Common myeloid progenitor, CD34-positive (primary cell): ENCODE measurements at regions not wholly inside any gene's neighbourhood (a gene's known extent, or its start where the extent isn't known, plus 50 kb on each side); places are given as distances from the start of the nearest gene placed in this dataset.
"Not testable (repeated sequence)": the region's sequence is repeated elsewhere in the genome, so short reads cannot be mapped to it uniquely, and the experiment has no call there.

ENCODE experiments used
- CTCF ChIA-PET: fragments of 350-600 bp; sonication (Branson Sonifier 250); formaldehyde crosslinking; loops from one replicate; lab custom pipeline; 2021; ENCODE audit warnings: antibody characterized with exemption; lab: Charles Lee
- POLR2A ChIA-PET: fragments of 350-600 bp; sonication (Branson Sonifier 250); formaldehyde crosslinking; loops from one replicate; lab custom pipeline; 2021; ENCODE audit warnings: antibody characterized with exemption; lab: Charles Lee
- DNase-seq, 3 donors: peaks; one replicate each; pipeline versions ENCODE4 v3.0.0 to v3.0.0-alpha.2; 2013
- H3K27ac ChIP-seq, 2 experiments: 1 replicate in 1 of 2; 2 replicates in 1 of 2; pipeline ENCODE4 v1.7.0; 2013; ENCODE audit warnings: inconsistent platforms in 2 of 2, low read length in 2 of 2, mild to moderate bottlenecking in 2 of 2, low read depth in 1 of 2, moderate library complexity in 1 of 2; ENCODE audit not compliant: severe bottlenecking in 2 of 2, insufficient read depth in 1 of 2, poor library complexity in 1 of 2
- H3K27me3 ChIP-seq, 5 experiments: replicated peaks in 2 of 5; 1 replicate in 3 of 5; 2 replicates in 2 of 5; pipeline versions ENCODE4 v1.6.1 to v1.7.0; 2013; ENCODE audit warnings: low read length in 4 of 5, mild to moderate bottlenecking in 2 of 5, moderate library complexity in 2 of 5, inconsistent platforms in 1 of 5; ENCODE audit not compliant: insufficient read depth in 5 of 5, control insufficient read depth in 4 of 5
- H3K36me3 ChIP-seq, 4 experiments: 1 replicate in 2 of 4; 2 replicates in 2 of 4; pipeline versions ENCODE4 v1.6.1 to v1.7.0; 2013; ENCODE audit warnings: low read length in 3 of 4, control low read depth in 1 of 4, mild to moderate bottlenecking in 1 of 4; ENCODE audit not compliant: control insufficient read depth in 4 of 4, insufficient read depth in 4 of 4
- H3K4me1 ChIP-seq, 4 experiments: 1 replicate in 3 of 4; 2 replicates in 1 of 4; pipeline versions ENCODE4 v1.6.1 to v1.7.1; 2013; ENCODE audit warnings: low read length in 3 of 4, mild to moderate bottlenecking in 3 of 4, control low read depth in 1 of 4, inconsistent platforms in 1 of 4, moderate library complexity in 1 of 4; ENCODE audit not compliant: control insufficient read depth in 4 of 4, insufficient read depth in 4 of 4; ENCODE audit errors: control extremely low read depth in 1 of 4
- H3K4me3 ChIP-seq, 7 experiments: 1 replicate in 4 of 7; 2 replicates in 3 of 7; pipeline versions ENCODE4 v1.5.1 to v1.7.0; 2013; ENCODE audit warnings: mild to moderate bottlenecking in 7 of 7, low read length in 6 of 7, moderate library complexity in 6 of 7, inconsistent platforms in 2 of 7, low read depth in 2 of 7, control low read depth in 1 of 7; ENCODE audit not compliant: insufficient read depth in 4 of 7, control insufficient read depth in 1 of 7; ENCODE audit errors: extremely low read depth in 1 of 7
- H3K9me3 ChIP-seq, 5 experiments: 1 replicate in 4 of 5; 2 replicates in 1 of 5; pipeline versions ENCODE4 v1.6.1 to v1.7.1; 2013; ENCODE audit warnings: low read length in 4 of 5, mild to moderate bottlenecking in 2 of 5, inconsistent platforms in 1 of 5, low read depth in 1 of 5, moderate library complexity in 1 of 5; ENCODE audit not compliant: control insufficient read depth in 4 of 5, insufficient read depth in 2 of 5; ENCODE audit errors: control extremely low read depth in 1 of 5
- WGBS: methylation state at CpG from one replicate; pipeline ENCODE4 v1.1.5; 2013; ENCODE audit not compliant: insufficient coverage; 5-methylcytosine and 5-hydroxymethylcytosine counted together

DNA sequence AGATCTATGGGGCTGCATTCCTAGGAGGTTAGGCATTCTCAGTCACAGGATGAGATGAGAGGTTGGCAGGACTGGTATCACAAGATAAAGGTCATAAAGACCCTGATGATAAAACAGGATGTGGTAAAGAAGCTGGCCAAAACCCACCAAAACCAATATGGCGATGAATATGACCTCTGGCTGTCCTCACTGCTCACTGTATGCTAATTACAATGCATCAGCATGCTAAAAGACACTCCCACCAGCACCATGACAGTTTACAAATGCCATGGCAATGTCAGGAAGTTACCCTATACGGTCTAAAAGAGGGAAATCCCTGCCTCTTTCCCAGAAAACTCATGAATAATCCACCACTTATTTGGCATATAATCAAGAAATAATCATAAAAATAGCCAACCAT, 138.8 kb upstream of the NBPF19 start:
- H3K4me1 ChIP-seq, CTCF ChIA-PET, H3K27ac ChIP-seq, H3K36me3 ChIP-seq, H3K9me3 ChIP-seq, H3K27me3 ChIP-seq, DNase-seq, POLR2A ChIA-PET, H3K4me3 ChIP-seq: not testable (repeated sequence)
- WGBS, result no CpG with 5 or more reads among the region's 2 CpGs

DNA sequence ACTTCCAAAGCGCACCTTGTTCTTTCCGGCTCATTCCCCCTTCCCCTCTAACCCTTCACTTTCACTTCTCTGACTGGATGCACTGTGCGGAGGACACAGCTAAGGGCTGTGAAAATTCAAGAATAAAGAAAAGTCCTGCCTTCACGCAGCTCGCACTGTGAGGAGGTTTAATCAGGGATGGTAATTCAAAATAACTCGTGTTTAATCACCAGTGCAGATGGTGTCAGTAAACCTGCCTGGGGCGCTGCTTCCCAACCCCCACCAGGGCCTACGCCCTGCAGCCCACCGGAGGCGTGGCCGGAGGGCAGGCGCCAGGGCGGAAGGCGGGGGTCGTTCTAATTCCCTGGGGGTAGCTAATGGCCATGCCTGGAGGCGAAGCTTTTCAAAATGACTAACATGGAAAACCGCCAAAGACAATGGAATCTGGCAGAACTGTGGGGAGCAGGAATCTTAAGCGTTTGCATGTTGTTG, 136.6 kb upstream of the NBPF19 start:
- DNase-seq, POLR2A ChIA-PET, CTCF ChIA-PET, H3K27ac ChIP-seq, H3K4me1 ChIP-seq, H3K4me3 ChIP-seq, H3K27me3 ChIP-seq, H3K36me3 ChIP-seq, H3K9me3 ChIP-seq: not testable (repeated sequence)
- WGBS, result no CpG with 5 or more reads among the region's 18 CpGs

DNA sequence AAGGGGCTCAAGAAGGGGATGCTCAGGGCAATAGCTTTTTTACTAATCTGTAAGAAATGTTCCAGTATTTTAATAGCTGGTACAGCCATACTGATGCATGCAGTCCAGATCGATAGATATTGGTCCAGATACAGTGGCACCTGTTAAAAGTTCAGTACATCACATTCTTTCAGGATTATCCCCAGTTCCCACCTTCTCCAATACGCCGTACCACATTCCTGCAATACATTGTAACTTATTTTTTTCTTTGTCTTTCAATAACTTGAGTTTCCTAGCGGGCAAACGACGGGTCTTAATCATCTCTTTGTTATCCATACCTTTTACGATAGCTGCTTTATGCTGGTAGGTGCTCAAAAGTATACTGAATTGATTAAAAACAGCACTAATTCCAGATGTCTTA, 136.1 kb upstream of the NBPF19 start:
- H3K9me3 ChIP-seq, DNase-seq, H3K36me3 ChIP-seq, POLR2A ChIA-PET, CTCF ChIA-PET, H3K4me1 ChIP-seq, H3K27me3 ChIP-seq, H3K27ac ChIP-seq, H3K4me3 ChIP-seq: not testable (repeated sequence)
- no CpG with 5 or more reads among the region's 7 CpGs for WGBS

DNA sequence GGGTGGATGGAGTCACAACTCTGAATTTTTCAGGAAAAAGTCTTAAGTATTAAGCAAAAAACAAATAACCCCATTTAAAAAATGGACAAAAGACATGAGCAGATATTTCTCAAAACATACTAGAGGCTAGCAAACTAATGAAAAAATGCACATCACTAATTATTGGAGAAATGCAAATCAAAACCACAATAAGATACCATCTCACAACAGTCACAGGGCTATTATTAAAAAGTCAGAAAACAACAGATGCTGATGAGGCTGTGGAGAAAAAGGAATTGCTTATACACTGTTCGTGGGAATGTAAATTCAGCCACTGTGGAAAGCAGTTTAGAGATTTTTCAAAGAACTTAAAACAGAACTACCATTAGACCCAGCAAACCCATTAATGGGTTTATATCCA, 125.4 kb upstream of the NBPF19 start:
- POLR2A ChIA-PET, H3K27ac ChIP-seq, H3K27me3 ChIP-seq, H3K36me3 ChIP-seq, CTCF ChIA-PET, H3K4me1 ChIP-seq, H3K9me3 ChIP-seq, H3K4me3 ChIP-seq, DNase-seq: not testable (repeated sequence)
- WGBS, result no CpG with 5 or more reads among the region's 1 CpG

DNA sequence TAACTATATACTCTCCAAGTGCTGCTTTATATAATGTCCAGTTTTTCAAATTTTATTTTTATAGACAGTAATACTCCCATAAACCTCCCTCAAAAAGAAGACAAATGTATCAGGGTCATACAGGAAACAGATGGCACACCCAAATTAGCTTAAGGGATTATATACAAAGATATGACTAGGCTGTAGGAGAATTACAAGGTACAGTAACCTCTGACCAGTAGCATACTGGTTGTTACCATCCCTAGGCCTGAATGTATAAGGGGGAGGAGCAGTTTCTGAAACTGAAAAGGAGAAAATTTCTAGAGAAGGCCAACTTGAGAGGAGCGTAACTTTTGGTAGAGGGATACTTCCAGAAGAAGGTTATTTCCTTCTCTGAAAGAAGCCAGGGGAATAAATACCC, 122.6 kb upstream of the NBPF19 start:
- H3K4me3 ChIP-seq, H3K27me3 ChIP-seq, H3K9me3 ChIP-seq, H3K27ac ChIP-seq, DNase-seq, H3K4me1 ChIP-seq, H3K36me3 ChIP-seq, CTCF ChIA-PET, POLR2A ChIA-PET: not testable (repeated sequence)
- WGBS, result no CpG with 5 or more reads among the region's 1 CpG

DNA sequence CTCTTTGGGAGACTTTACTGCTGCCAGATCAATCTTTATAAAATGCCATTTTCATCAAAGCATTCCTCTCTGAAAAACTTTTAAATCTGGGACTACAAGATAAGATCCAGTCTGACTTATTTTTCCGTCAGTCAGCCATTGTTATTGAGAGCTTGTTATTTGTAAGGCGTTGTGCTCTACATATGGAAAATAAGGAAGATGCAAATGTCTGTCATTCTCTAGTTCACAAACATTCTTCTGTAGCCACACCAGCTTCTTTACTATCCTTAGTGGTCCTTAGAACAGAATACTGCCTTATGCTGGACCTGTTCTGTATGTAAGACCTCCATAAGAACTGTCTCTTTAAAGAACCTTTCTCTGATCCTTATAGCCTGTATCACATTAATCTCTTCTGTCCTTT, 120.3 kb upstream of the NBPF19 start:
- POLR2A ChIA-PET, H3K4me3 ChIP-seq, CTCF ChIA-PET, H3K9me3 ChIP-seq, H3K4me1 ChIP-seq, H3K27ac ChIP-seq, H3K27me3 ChIP-seq, H3K36me3 ChIP-seq, DNase-seq: not testable (repeated sequence)
- WGBS, result no CpG with 5 or more reads among the region's 2 CpGs

DNA sequence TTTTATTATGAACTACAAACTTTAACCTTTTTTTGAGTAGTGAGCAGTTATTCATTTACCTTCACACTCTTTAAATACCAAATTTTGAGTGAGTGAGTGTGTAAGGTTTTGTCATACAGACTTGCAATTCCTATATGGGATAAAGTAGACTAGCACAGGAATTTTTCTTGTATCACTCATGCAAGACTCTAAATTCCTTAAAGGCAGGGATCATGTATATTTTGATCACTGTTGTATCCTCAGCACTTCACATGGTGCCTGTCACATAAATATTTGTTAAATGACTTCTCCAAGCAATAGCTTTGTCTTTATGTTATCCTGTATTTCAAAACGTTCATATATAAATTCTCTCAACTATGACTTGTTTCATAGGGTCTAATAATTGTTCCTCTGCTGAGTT, 119.1 kb upstream of the NBPF19 start:
- H3K36me3 ChIP-seq, H3K4me3 ChIP-seq, H3K27me3 ChIP-seq, H3K4me1 ChIP-seq, H3K9me3 ChIP-seq, CTCF ChIA-PET, POLR2A ChIA-PET, H3K27ac ChIP-seq, DNase-seq: not testable (repeated sequence)
- no CpG with 5 or more reads among the region's 1 CpG for WGBS
